NCI-H510A treated with DMSO at 0.1 percent for 48 hours (cell line): ENCODE measurements at regions not wholly inside any gene's neighbourhood (a gene's known extent, or its start where the extent isn't known, plus 50 kb on each side); places are given as distances from the start of the nearest gene placed in this dataset.
"Not testable (repeated sequence)": the region's sequence is repeated elsewhere in the genome, so short reads cannot be mapped to it uniquely, and the experiment has no call there.

Experiments
- DNase-seq: peaks from one replicate; lab custom pipeline; 2025; lab: John Stamatoyannopoulos, UW

DNA sequence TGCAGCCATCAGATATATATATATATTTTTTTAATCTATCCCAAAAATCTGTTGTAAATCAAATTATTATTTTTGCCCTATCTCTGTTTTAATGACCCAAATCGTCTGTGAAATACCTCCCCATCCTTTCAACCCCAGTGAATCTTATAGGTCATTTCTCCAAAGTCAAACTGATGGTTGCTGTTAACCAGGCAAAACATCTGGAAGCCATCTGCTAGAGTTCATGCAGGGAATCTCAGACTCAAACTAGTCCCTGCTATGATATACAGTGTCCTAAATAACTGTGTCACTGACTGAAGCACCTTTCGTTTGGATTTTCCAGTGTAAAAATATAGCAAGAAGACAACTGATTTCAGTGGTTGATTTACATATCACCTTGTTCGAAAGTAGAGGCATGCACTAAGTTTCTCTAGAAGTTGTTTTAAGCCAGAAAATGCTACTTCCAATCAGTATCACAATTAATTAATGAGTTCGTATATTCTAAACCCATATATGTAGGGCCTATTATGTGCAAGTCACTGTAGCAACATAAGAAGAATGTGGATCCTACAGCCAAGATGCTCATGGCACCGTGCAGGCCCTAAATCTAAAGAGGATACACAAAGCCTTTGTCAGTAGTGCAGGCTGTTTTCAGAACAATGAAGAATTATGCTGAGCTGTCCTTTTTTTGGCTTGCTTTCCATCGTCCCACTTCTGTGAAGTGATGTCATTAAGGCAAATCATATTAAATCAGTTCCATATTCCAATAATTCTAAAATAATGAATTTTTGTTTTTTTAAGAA is 566.0 kb downstream of the STK39 start:
- no peak for DNase-seq

DNA sequence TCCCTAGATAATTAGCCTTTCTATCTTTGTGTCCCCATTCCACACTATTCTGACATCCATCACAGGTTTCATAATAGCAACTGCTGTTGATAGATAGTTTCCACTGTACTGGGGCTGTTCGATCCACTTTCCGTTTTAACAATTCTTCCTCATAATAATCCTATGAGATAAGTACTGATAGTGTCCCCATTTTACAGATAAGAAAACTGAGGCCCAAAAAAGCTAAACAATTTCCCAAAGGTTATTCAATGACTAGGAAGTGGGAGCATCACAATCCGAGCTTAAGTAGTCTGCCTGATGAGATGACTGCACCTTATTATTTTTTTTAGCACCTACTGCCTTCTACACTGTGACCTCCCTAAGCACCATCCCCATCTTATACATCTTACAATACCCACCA is 569.2 kb downstream of the STK39 start:
- no peak for DNase-seq

- DNase-seq, result no peak
Measured at GRCh38 chr2:167675906-167676305, 571.5 kb downstream of the STK39 start.

DNA sequence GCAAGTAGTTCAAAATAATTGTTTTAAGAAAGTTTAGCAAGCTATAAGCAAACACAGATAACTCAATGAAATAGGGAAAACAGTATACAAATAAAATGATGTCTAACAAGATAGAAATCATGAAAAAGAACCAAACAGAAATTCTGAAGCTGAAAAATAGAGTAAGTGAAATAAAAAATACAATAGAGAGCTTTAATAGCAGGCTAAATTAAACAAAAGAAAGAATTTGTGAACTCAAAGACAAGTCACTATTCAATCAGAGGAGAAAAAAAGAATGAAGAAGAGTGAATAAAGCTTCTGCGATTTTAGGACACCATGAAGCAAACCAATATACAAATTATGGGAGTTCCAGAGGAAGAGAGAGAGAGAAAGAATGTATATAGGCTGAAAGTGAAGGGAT is 576.8 kb downstream of the STK39 start:
- DNase-seq, result no peak

GRCh38 chr2:167653131-167653530 is 594.3 kb downstream of the STK39 start:
- DNase-seq, result no peak

DNA sequence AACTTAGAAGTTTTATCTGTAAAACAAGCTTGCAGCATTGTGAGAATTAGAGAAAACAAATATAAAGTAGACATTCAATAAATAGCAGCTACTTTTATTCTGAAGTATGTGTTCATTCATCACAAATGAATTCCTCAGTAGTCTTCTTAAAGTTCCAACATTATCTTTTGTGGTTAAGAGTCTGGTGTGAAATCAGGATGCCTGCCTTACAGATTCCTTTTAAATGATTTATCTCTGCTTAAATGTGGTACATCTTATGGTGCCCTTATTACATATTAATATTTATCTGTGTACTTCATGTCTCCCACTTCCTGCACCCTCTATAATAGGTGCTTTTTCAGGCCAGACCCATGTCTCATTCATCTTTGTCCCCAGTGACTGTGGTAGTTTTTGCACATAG is 595.0 kb downstream of the STK39 start:
- no peak for DNase-seq

DNA sequence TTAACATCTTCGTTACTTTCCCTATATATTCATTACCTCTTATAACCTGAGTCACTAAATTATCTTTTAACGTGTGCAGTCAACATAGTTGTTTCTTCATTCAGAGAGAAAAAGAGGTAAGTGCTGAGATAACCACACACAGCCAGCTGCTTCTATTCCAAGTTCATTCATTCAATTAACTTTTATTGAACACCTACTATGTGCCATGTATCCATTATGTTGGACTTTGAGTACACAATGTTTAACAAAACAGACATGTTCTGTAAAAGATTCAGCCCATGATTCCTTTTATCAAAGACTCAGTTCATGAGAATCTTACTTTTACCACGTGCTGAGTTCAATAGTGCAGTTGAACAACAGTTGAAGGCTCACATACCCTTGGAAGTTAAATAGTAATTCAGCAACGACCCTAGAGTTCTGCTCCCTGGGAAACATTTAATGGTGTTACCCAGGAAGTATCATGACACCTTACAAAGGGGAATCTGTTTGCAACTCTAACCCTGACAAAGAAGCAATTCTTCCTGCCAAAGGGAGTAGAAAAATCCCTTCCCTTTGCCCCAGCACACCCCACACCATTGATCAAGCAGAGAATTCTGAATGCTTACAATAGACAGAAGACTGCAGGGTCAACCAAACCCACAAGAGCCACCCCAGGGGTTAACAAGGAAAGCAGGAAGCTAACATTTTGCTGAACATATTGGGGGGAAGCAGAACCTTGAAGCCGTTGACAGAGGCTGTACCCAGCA is 595.8 kb downstream of the STK39 start:
- DNase-seq, result no peak

GRCh38 chr2:167646557-167646956 is 600.8 kb downstream of the STK39 start:
- DNase-seq, result no peak

GRCh38 chr2:167640096-167640495 is 607.3 kb downstream of the STK39 start:
- no peak for DNase-seq

DNA sequence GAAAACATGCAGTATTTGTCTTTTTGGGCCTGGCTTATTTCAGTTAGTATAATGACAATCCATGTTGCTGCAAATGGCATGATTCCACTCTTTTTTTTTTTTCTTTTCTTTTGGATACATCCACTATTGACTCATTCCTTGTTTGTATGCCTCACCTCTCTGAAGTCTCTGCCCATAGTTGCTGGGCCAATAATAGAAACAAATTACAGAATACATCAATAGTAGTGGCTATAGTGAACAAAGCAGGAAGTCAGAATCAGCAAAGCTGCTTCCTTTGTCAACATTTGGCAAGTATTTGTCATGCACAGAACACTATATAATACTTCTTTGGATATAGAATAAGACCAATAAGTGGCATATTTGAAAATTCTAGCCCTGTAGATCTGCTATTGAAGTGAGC is 609.7 kb downstream of the STK39 start:
- DNase-seq, result no peak

DNA sequence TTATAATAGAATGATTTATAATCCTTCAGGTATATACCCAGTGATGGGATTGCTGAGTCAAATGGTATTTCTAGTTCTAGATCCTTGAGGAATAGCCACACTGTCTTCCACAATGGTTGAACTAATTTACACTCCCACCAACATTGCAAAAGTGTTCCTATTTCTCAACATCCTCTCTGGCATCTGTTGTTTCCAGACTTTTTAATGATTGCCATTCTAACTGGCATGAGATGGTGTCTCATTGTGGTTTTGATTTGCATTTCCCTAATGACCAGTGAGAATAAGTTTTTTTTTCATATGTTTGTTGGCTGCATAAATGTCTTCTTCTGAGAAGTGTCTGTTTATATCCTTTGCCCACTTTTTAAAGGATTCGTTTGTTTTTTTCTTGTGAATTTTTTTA is 615.1 kb downstream of the STK39 start:
- not testable (repeated sequence) for DNase-seq

- DNase-seq, result no peak
Measured at GRCh38 chr2:167626961-167627360, 620.4 kb downstream of the STK39 start.

DNA sequence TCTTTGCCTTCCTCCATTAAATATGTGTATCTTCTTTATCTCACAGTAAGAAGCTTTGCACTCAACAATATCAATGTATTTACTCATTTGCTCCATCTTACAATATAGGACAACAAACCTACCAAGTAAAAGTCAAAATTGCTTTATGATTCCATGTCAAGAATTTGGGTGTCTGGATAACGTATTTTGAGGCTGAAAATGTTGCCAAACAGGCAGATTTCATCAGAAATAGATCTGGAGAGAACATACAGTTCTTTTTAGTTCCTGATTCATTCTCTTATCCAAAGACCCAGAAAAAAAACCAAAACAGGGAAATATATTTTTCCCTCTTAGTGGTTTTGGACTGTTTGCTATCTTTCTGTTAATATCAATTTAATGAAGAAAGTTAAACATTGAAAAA is 621.1 kb downstream of the STK39 start:
- no peak for DNase-seq

- no peak for DNase-seq
Measured at GRCh38 chr2:167616997-167617396, 630.4 kb downstream of the STK39 start.

- no peak for DNase-seq
Measured at GRCh38 chr2:167613471-167613870, 633.9 kb downstream of the STK39 start.

GRCh38 chr2:167608487-167608886 is 638.9 kb downstream of the STK39 start:
- no peak for DNase-seq

DNA sequence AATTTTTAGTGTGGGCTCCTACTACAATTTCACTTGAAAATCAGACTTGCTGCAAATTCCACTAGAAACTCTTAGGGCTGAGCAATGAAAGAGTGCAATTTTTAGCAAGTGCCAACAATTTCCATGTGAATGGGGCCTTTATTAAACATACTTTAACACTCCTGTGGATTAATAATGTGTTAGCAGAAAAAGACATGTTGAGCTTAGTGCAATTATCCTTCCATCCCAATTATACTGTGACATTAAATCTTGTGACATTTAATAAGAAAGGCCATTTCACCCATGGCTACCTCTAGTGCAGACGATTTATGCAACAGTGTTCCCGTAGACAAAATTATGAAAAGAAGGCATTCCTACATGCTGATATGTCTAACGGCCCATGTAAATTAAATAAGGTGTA is 639.7 kb downstream of the STK39 start:
- no peak for DNase-seq

DNA sequence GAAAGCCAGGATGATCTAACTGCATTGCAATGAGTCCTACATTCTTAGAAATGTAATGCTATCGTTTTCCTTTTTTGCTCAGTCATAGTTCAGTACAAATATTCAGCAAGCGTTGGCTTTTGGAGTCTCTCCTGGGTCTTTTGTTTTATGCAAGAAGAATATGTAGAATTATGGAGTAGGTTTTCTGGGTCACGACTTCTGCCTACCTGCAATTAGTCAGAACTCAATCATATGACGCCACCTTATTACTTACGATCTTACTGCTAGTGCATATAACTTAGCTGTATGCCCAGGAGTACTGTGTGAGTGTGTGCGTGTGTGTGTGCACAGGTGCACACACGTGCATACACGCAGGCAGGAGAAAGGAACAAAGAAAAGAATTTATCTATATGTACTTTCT is 640.2 kb downstream of the STK39 start:
- DNase-seq, result no peak

DNA sequence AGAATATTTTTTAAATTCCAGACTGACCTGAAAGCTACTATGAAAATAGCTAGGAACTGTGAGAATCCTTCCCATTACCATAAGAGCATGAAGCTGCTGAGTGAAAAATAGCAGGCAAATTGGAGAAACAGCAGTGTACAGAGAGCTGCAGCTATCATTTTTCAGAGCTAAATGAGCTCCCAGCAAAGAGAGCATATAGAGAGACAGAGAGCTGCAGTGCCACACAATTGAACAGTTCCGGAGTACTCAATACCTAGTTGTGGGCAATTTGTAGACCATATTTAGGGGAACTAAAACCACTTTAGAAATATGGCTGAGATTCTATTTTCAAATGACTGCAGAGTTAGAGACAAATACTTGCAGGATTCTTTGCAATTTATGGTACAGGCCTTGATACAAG is 645.3 kb downstream of the STK39 start:
- DNase-seq, result no peak

- DNase-seq, result no peak
Measured at GRCh38 chr2:167599219-167599618, 648.2 kb downstream of the STK39 start.

GRCh38 chr2:167595839-167596471 is 651.4 kb downstream of the STK39 start:
- DNase-seq, result no peak

DNA sequence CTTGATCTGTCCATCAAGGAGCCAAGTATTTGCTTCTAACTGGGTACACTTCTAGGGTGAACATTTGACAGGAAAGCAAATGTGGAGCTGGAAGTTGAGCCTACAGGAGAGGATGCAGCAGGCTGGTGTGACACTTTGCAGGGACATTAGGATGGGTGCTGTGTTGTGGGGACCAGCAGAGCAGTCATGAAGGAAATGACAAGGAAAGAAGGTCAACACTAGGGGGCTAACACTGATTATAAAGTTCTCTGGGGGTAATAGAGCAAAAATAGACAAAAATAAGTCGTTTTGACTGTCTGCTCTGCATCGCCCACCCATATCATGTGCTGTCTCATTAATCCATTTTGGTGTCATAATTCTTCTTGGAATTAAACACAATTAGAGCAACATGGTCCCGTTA is 652.4 kb downstream of the STK39 start:
- DNase-seq, result no peak

GRCh38 chr2:167592441-167592840 is 655.0 kb downstream of the STK39 start:
- DNase-seq, result no peak
